Left lung (tissue), 4 donors: ENCODE measurements at regions not wholly inside any gene's neighbourhood (a gene's known extent, or its start where the extent isn't known, plus 50 kb on each side); places are given as distances from the start of the nearest gene placed in this dataset.

ENCODE experiments used
- ATAC-seq: fragments of 200-7000 bp; cut with Tn5 transposase; one replicate; pipeline ENCODE4 v1.9.1; 2020; ENCODE audit warnings: moderate library complexity
- DNase-seq, 4 donors: peaks; one replicate each; pipeline ENCODE4 v3.0.0-alpha.2; 2013 to 2020
- H3K27ac ChIP-seq, 2 donors: fragments of 200-600 bp; sonication (generic) in 1 of 2; one replicate each; pipeline versions ENCODE4 v1.5.0 to v1.8.0; 2020 to 2021
- H3K27me3 ChIP-seq, 2 donors: fragments of 200-600 bp; sonication (generic) in 1 of 2; one replicate each; pipeline versions ENCODE4 v1.5.0 to v1.8.0; 2020 to 2021
- H3K36me3 ChIP-seq, 2 donors: fragments of 200-600 bp; sonication (generic) in 1 of 2; one replicate each; pipeline versions ENCODE4 v1.5.0 to v1.8.0; 2020 to 2021
- H3K4me1 ChIP-seq, 2 donors: fragments of 200-600 bp; one replicate each; pipeline ENCODE4 v1.8.0; 2021
- H3K4me3 ChIP-seq, 2 donors: fragments of 200-600 bp; sonication (generic) in 1 of 2; one replicate each; pipeline versions ENCODE4 v1.5.0 to v1.8.0; 2020 to 2021; ENCODE audit warnings: mild to moderate bottlenecking in 1 of 2
- H3K9me3 ChIP-seq, 2 donors: fragments of 200-600 bp; sonication (generic) in 1 of 2; one replicate each; pipeline versions ENCODE4 v1.5.0 to v1.8.0; 2020 to 2021
- CTCF ChIP-seq, 2 donors: fragments of 200-600 bp; sonication (generic) in 1 of 2; IDR thresholded peaks; one replicate each; pipeline versions ENCODE4 v1.5.0 to v1.8.0; 2021; ENCODE audit warnings: antibody characterized with exemption in 2 of 2
- intact Hi-C, 2 donors: fragments of 100-400 bp; cut with DNase I; formaldehyde crosslinking; loops; one replicate each; pipeline versions ENCODE4 v1.11.2 to v1.14.2; 2022
- donor health status: DM: no; HTN: yes; CAD: no.
- donor health status: DM: no; HTN: no; CAD: no.

GRCh38 chrX:140447150-140447549 is 57.7 kb downstream of the SOX3 start:
- ATAC-seq (no peak), DNase-seq (no peak)
- intact Hi-C loops, result no loop called here
- no peak for TF ChIP-seq CTCF (IDR thresholded peaks at IDR 0.05)
- Histone ChIP-seq H3K27ac (no peak overlapping the region), H3K4me3 (no peak overlapping the region), H3K27me3 (no peaks in the 10 kb centered on the region), H3K36me3 (no peaks in the 10 kb centered on the region), H3K4me1 (no peaks in the 10 kb centered on the region), H3K9me3 (no peaks in the 10 kb centered on the region)

DNA sequence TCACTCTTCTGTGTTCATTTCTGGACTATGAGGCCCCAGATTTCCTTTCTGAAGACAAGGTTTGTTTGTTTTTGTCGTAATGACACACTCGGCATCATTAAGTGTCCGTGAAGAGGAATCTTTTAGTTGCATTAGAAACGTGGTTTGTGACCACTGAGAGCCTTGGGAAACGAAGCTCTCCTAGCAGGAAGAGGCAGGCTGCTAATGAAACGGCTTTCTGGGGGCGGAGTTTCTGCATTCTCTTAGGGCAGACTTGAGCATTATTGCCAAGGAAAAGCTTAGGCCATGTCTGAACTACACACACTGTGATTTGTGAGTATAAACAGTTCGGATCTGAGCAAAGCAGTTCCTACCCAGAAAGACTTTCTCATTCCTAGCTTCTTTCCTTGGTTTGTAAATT is 64.0 kb downstream of the SOX3 start:
- no peak overlapping the region for H3K27ac ChIP-seq
- H3K4me3 ChIP-seq, result no peak overlapping the region
- H3K9me3 ChIP-seq, result no peaks in the 10 kb centered on the region
- ATAC-seq (peak; percentile 35), DNase-seq (peak in 1 of 4 donors; percentile 39)
- TF ChIP-seq CTCF (IDR thresholded peaks at IDR 0.05), result no peak
- H3K27me3 ChIP-seq, result peaks cover 8 to 9% of the 10 kb centered on the region in 2 donors
- H3K4me1 ChIP-seq, result no peaks in the 10 kb centered on the region
- intact Hi-C loops, result no loop called here
- no peaks in the 10 kb centered on the region for H3K36me3 ChIP-seq

DNA sequence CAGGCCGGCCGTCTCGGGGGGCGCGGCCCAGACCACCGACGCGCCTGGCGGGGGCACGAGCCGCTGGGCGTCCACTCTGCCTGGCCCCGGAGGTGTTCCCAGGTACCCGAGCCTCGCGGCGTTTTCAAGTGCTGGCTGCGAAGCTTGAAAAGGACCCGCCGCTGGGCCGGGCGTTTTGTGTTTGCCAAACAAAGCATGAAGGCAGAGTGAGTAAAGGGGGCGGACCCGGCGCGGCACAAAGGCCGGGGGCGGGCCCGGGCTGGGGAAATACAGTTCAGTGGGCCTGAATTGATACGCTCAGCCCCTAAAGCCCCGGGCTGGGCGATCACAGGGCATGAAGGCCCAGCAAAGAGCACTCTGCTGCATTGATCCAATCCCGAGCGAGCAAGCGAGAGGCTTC is 65.4 kb downstream of the SOX3 start:
- Histone ChIP-seq H3K4me1 (no peaks in the 10 kb centered on the region), H3K9me3 (no peaks in the 10 kb centered on the region), H3K27me3 (peaks cover 8 to 9% of the 10 kb centered on the region in 2 donors), H3K4me3 (no peak overlapping the region), H3K27ac (no peak overlapping the region), H3K36me3 (no peaks in the 10 kb centered on the region)
- peak; percentile 74 for ATAC-seq
- intact Hi-C loops, result no loop called here
- TF ChIP-seq CTCF (IDR thresholded peaks at IDR 0.05), result no peak
- DNase-seq, result peak in 2 of 4 donors; percentile 36 to 61

DNA sequence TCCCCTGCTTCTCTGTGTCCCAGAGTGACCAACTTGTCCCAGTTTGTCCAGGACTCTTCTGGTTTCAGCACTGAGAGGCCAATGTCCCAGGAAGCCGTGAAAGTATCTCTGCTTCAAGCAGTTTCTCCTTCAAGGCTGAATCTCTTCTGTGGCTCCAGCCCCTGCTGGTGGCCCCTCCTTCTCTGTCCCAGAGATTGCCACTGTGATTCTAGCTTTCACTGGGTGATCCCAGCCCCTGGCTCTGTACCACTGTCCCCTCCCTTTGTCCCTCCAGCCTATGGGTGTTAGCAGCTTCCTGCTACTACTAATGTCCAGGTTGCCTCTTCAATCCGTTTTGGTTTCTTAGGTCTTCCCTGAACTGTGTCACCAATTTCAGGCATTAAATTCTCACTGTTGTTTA is 70.5 kb downstream of the SOX3 start:
- intact Hi-C loops, result no loop called here
- no peaks in the 10 kb centered on the region for H3K9me3 ChIP-seq
- H3K4me1 ChIP-seq, result no peaks in the 10 kb centered on the region
- ATAC-seq (no peak), DNase-seq (no peak)
- H3K27ac ChIP-seq, result no peak overlapping the region
- H3K36me3 ChIP-seq, result no peaks in the 10 kb centered on the region
- no peak overlapping the region for H3K4me3 ChIP-seq
- no peak for TF ChIP-seq CTCF (IDR thresholded peaks at IDR 0.05)
- peaks cover 1 to 4% of the 10 kb centered on the region in 2 donors for H3K27me3 ChIP-seq

GRCh38 chrX:140433582-140433981 is 71.3 kb downstream of the SOX3 start:
- Histone ChIP-seq H3K4me3 (no peak overlapping the region), H3K27me3 (no peaks in the 10 kb centered on the region), H3K4me1 (no peaks in the 10 kb centered on the region), H3K36me3 (no peaks in the 10 kb centered on the region), H3K9me3 (no peaks in the 10 kb centered on the region), H3K27ac (no peak overlapping the region)
- no peak for TF ChIP-seq CTCF (IDR thresholded peaks at IDR 0.05)
- DNase-seq (peak in 1 of 4 donors; percentile 32), ATAC-seq (no peak)
- intact Hi-C loops, result no loop called here
